ENCODE measurements at regions not wholly inside any gene's neighbourhood (a gene's known extent, or its start where the extent isn't known, plus 50 kb on each side); places are given as distances from the start of the nearest gene placed in this dataset.

- TF ChIP-seq CTCF (IDR thresholded peaks at IDR 0.05) (peak; percentile 90), SIN3A (IDR thresholded peaks at IDR 0.05; ENCODE audit: borderline replicate concordance, insufficient read depth, low read depth, low read length) (no peak)
Observed at GRCh38 chr4:8688041-8688907, 95.7 kb downstream of the CPZ start.
